H1 (cell line): ENCODE measurements at regions not wholly inside any gene's neighbourhood (a gene's known extent, or its start where the extent isn't known, plus 50 kb on each side); places are given as distances from the start of the nearest gene placed in this dataset.

Experiments
- CTCF ChIA-PET: fragments of 300-600 bp; sonication (Branson Sonifier 250); formaldehyde crosslinking; loops from one replicate; lab custom pipeline; 2021; ENCODE audit not compliant: partially characterized antibody; lab: Charles Lee
- POLR2A ChIA-PET: fragments of 300-600 bp; sonication (Branson Sonifier 250); formaldehyde crosslinking; loops from one replicate; lab custom pipeline; 2021; ENCODE audit warnings: inconsistent platforms; ENCODE audit not compliant: partially characterized antibody; lab: Charles Lee
- DNase-seq, 2 experiments: peaks; one replicate each; pipeline versions ENCODE4 v3.0.0 to v3.0.0-alpha.2; 2010 to 2022; ENCODE audit warnings: low spot score in 2 of 2, low read depth in 1 of 2, mixed read lengths in 1 of 2
- FAIRE-seq: peaks from 2 replicates; lab custom pipeline; 2011; peaks lifted over from hg19 to GRCh38; lab: Jason Lieb, UNC
- H2AFZ ChIP-seq: 2 replicates; pipeline ENCODE4 v1.8.1; 2012; ENCODE audit warnings: low read length, inconsistent platforms
- H2AK5ac ChIP-seq: 2 replicates; pipeline ENCODE4 v1.6.1; 2013; ENCODE audit warnings: low read depth, low read length
- H2BK120ac ChIP-seq: replicated peaks from 2 replicates; pipeline ENCODE3; 2013; ENCODE audit warnings: low read depth, low read length, inconsistent platforms
- H2BK12ac ChIP-seq: 2 replicates; pipeline ENCODE4 v1.6.1; 2013; ENCODE audit warnings: low read depth, low read length
- H2BK15ac ChIP-seq: 2 replicates; pipeline ENCODE4 v1.6.1; 2013; ENCODE audit warnings: low read length
- H2BK20ac ChIP-seq: 2 replicates; pipeline ENCODE4 v1.6.1; 2013; ENCODE audit warnings: low read length
- H2BK5ac ChIP-seq: 2 replicates; pipeline ENCODE4 v1.6.1; 2013; ENCODE audit warnings: low read depth, low read length
- H3K14ac ChIP-seq: 2 replicates; pipeline ENCODE4 v1.6.1; 2013; ENCODE audit warnings: inconsistent platforms; ENCODE audit not compliant: insufficient read length
- H3K18ac ChIP-seq: 2 replicates; pipeline ENCODE4 v1.6.1; 2013; ENCODE audit warnings: low read length; ENCODE audit errors: extremely low read depth
- H3K23ac ChIP-seq: 2 replicates; pipeline ENCODE4 v1.6.1; 2013; ENCODE audit warnings: inconsistent platforms; ENCODE audit not compliant: insufficient read length
- H3K23me2 ChIP-seq: 2 replicates; pipeline ENCODE4 v1.6.1; 2013; ENCODE audit warnings: low read depth, low read length
- H3K27ac ChIP-seq: 2 replicates; pipeline ENCODE4 v1.6.1; 2011; ENCODE audit warnings: low read depth, low read length, inconsistent platforms
- H3K27me3 ChIP-seq, 4 experiments: replicated peaks in 1 of 4; 1 replicate in 1 of 4; 2 replicates in 3 of 4; pipeline versions ENCODE4 v1.6.1 to v1.8.1; 2011 to 2013; ENCODE audit warnings: low read length in 3 of 4, mild to moderate bottlenecking in 3 of 4, inconsistent platforms in 2 of 4, mixed read lengths in 2 of 4, moderate library complexity in 1 of 4; ENCODE audit not compliant: control insufficient read depth in 3 of 4, insufficient read depth in 3 of 4; ENCODE audit errors: extremely low read depth in 1 of 4
- H3K36me3 ChIP-seq, 4 experiments: 2 replicates each; pipeline versions ENCODE4 v1.6.1 to v1.8.1; 2011 to 2013; ENCODE audit warnings: mild to moderate bottlenecking in 4 of 4, low read length in 3 of 4, moderate library complexity in 2 of 4, control low read depth in 1 of 4, inconsistent platforms in 1 of 4; ENCODE audit not compliant: insufficient read depth in 4 of 4, control insufficient read depth in 2 of 4
- H3K4ac ChIP-seq: replicated peaks from 2 replicates; pipeline ENCODE3; 2013; ENCODE audit warnings: low read length, low read depth, mixed read lengths, inconsistent platforms; ENCODE audit not compliant: insufficient read length
- H3K4me1 ChIP-seq, 4 experiments: replicated peaks in 1 of 4; 1 replicate in 1 of 4; 2 replicates in 3 of 4; pipeline versions ENCODE4 v1.6.1 to v1.8.1; 2011 to 2013; ENCODE audit warnings: low read length in 3 of 4, inconsistent platforms in 2 of 4, mixed read lengths in 1 of 4; ENCODE audit not compliant: insufficient read depth in 4 of 4, control insufficient read depth in 3 of 4
- H3K4me2 ChIP-seq, 2 experiments: 2 replicates each; pipeline versions ENCODE4 v1.6.1 to v1.8.1; 2011 to 2013; ENCODE audit warnings: low read depth in 2 of 2, low read length in 2 of 2, control low read depth in 1 of 2, inconsistent platforms in 1 of 2, mild to moderate bottlenecking in 1 of 2; ENCODE audit not compliant: insufficient read depth in 1 of 2
- H3K4me3 ChIP-seq, 4 experiments: fragments of 200-600, 300-600 bp in 1 of 4; sonication (generic), shearing (Covaris generic), sonication (Bioruptor Twin) in 1 of 4; 2 replicates each; pipeline versions ENCODE4 v1.5.1 to v1.8.1; 2011 to 2016; ENCODE audit warnings: low read length in 4 of 4, low read depth in 3 of 4, control low read depth in 2 of 4, inconsistent platforms in 2 of 4, mild to moderate bottlenecking in 2 of 4, mixed read lengths in 1 of 4, moderate library complexity in 1 of 4; ENCODE audit not compliant: insufficient read depth in 2 of 4; ENCODE audit errors: extremely low read depth in 1 of 4
- H3K56ac ChIP-seq: replicated peaks from 2 replicates; pipeline ENCODE3; 2013; ENCODE audit warnings: low read depth, mild to moderate bottlenecking, mixed read lengths, low read length, inconsistent platforms; ENCODE audit not compliant: insufficient read length
- H3K79me1 ChIP-seq: 2 replicates; pipeline ENCODE4 v1.6.1; 2013; ENCODE audit warnings: low read depth, low read length, control low read depth
- H3K79me2 ChIP-seq, 2 experiments: 2 replicates each; pipeline versions ENCODE4 v1.6.1 to v1.8.1; 2012 to 2013; ENCODE audit warnings: low read length in 2 of 2, mild to moderate bottlenecking in 2 of 2, inconsistent platforms in 1 of 2; ENCODE audit not compliant: insufficient read depth in 2 of 2, control insufficient read depth in 1 of 2
- H3K9ac ChIP-seq, 4 experiments: replicated peaks in 1 of 4; 1 replicate in 1 of 4; 2 replicates in 3 of 4; pipeline versions ENCODE4 v1.6.1 to v1.8.1; 2011 to 2013; ENCODE audit warnings: low read depth in 3 of 4, low read length in 3 of 4, control low read depth in 2 of 4, mild to moderate bottlenecking in 2 of 4, moderate library complexity in 2 of 4, inconsistent platforms in 1 of 4; ENCODE audit errors: extremely low read depth in 1 of 4
- H3K9me3 ChIP-seq, 2 experiments: 2 replicates each; pipeline versions ENCODE4 v1.6.1 to v1.8.1; 2012 to 2013; ENCODE audit warnings: mild to moderate bottlenecking in 2 of 2, moderate library complexity in 2 of 2, control low read depth in 1 of 2, inconsistent platforms in 1 of 2, low read depth in 1 of 2, low read length in 1 of 2, mixed read lengths in 1 of 2; ENCODE audit not compliant: insufficient read depth in 2 of 2
- H4K20me1 ChIP-seq, 2 experiments: replicated peaks in 1 of 2; 2 replicates each; pipeline versions ENCODE3 to v1.8.1; 2011 to 2013; ENCODE audit warnings: inconsistent platforms in 2 of 2, low read length in 2 of 2, mild to moderate bottlenecking in 1 of 2; ENCODE audit not compliant: insufficient read depth in 2 of 2, control insufficient read depth in 1 of 2
- H4K5ac ChIP-seq: 2 replicates; pipeline ENCODE4 v1.6.1; 2013; ENCODE audit warnings: low read length, low read depth, mixed read lengths, inconsistent platforms; ENCODE audit not compliant: insufficient read length
- H4K8ac ChIP-seq: 2 replicates; pipeline ENCODE4 v1.8.0; 2013; ENCODE audit warnings: mild to moderate bottlenecking, moderate library complexity, low read length, inconsistent platforms; ENCODE audit not compliant: insufficient read depth; ENCODE audit errors: extremely low read depth
- H4K91ac ChIP-seq: replicated peaks from 2 replicates; pipeline ENCODE3; 2013; ENCODE audit warnings: low read length, mixed read lengths, inconsistent platforms; ENCODE audit not compliant: insufficient read length
- BCL11A ChIP-seq, 2 experiments: IDR thresholded peaks; one replicate each; pipeline ENCODE4 v1.6.1; 2011; ENCODE audit warnings: low read depth in 2 of 2, low read length in 2 of 2, mild to moderate bottlenecking in 2 of 2
- BRCA1 ChIP-seq: IDR thresholded peaks from 2 replicates; pipeline ENCODE4 v1.6.1; 2012; ENCODE audit warnings: low read depth, low read length, improper control_type of control experiment
- GABPA ChIP-seq: IDR thresholded peaks from 2 replicates; pipeline ENCODE4 v1.6.1; 2011; ENCODE audit warnings: mild to moderate bottlenecking, low read length, moderate library complexity, borderline replicate concordance; ENCODE audit not compliant: insufficient read depth
- PHF8 ChIP-seq: fragments of 200-600 bp; sonication (generic); conservative IDR thresholded peaks from 2 replicates; pipeline ENCODE4 v1.7.1; 2012; ENCODE audit warnings: low read depth, mild to moderate bottlenecking, inconsistent platforms, low read length, moderate library complexity
- POU5F1 ChIP-seq: IDR thresholded peaks from 2 replicates; pipeline ENCODE4 v1.6.1; 2011; ENCODE audit warnings: low read depth, mild to moderate bottlenecking, low read length, moderate library complexity
- SIRT6 ChIP-seq: IDR thresholded peaks from one replicate; pipeline ENCODE4 v1.7.1; 2012; ENCODE audit warnings: low read length, inconsistent platforms
- SP4 ChIP-seq: IDR thresholded peaks from 2 replicates; pipeline ENCODE4 v1.6.1; 2012; ENCODE audit warnings: low read length, inconsistent platforms
- SRF ChIP-seq: IDR thresholded peaks from 2 replicates; pipeline ENCODE4 v1.6.1; 2011; ENCODE audit warnings: mild to moderate bottlenecking, low read depth, low read length, moderate library complexity
- TAF1 ChIP-seq: IDR thresholded peaks from 2 replicates; pipeline ENCODE4 v1.6.1; 2011; ENCODE audit warnings: mild to moderate bottlenecking, low read depth, low read length
- YY1 ChIP-seq: IDR thresholded peaks from 2 replicates; pipeline ENCODE4 v1.6.1; 2011; ENCODE audit warnings: low read depth, mild to moderate bottlenecking, low read length
- WGBS, 2 experiments: shearing (Covaris generic) in 1 of 2; methylation state at CpG; one replicate each; pipeline versions ENCODE4 v1.1.6 to v1.1.7; 2013 to 2015; ENCODE audit warnings: low lambda C conversion rate in 2 of 2, mixed read lengths in 2 of 2, inconsistent platforms in 1 of 2, low coverage in 1 of 2, missing lambda C conversion rate in 1 of 2; ENCODE audit not compliant: insufficient replicate concordance in 2 of 2, insufficient coverage in 1 of 2, insufficient read length in 1 of 2; ENCODE audit errors: extremely low coverage in 1 of 2, missing lambda C conversion rate in 1 of 2; 5-methylcytosine and 5-hydroxymethylcytosine counted together

DNA sequence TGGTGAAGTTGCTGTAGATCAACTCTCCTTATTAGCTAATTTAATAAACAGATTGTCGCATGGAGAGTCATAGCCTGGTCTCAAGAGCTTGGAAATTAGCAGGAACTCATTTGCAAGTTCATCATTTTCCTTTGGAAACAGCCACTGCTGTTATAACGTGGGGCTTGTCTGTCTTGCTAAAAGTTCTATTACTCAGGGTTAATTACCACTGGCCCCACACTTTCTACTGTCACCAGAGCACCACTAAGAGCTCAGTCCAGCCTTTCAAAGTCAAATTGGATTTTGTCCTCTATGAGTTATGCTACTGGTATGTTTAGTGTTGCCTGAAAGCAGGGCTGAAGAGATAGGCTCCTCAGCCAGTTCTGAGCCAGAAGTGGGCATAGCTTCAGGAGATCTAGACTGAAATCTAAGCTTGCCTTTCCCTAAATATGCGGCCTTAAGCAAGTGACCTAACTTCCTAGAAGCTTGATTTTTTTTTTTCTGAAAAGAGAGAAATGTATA, 292.2 kb downstream of the INSC start:
- H2AK5ac ChIP-seq = no peak overlapping the region
- no peak for TF ChIP-seq YY1
- TF ChIP-seq SP4 = no peak
- no peak for TF ChIP-seq SIRT6
- no peak for TF ChIP-seq BCL11A (IDR thresholded peaks at IDR 0.05; ENCODE audit: low read depth in 2 of 2, low read length in 2 of 2)
- no peak for TF ChIP-seq BRCA1
- TF ChIP-seq TAF1 = no peak
- TF ChIP-seq POU5F1 = no peak
- TF ChIP-seq GABPA = no peak
- no peak for TF ChIP-seq PHF8
- TF ChIP-seq SRF = no peak
- TF ChIP-seq, all 59 proteins: peak for 0
- Histone ChIP-seq H3K56ac (no peak overlapping the region), H3K4ac (no peak overlapping the region), H4K20me1 (no peaks in the 10 kb centered on the region), H2BK20ac (no peak overlapping the region), H4K5ac (no peak overlapping the region), H2BK12ac (no peak overlapping the region), H3K36me3 (no peaks in the 10 kb centered on the region), H4K8ac (no peak overlapping the region), H3K4me1 (no peaks in the 10 kb centered on the region), H4K91ac (no peak overlapping the region), H3K4me3 (no peak overlapping the region), H2BK15ac (no peak overlapping the region), H3K23me2 (no peaks in the 10 kb centered on the region), H3K79me1 (no peaks in the 10 kb centered on the region), H2BK120ac (no peak overlapping the region), H3K9ac (no peak overlapping the region), H3K79me2 (no peaks in the 10 kb centered on the region), H3K27ac (no peak overlapping the region), H3K9me3 (no peaks in the 10 kb centered on the region), H3K27me3 (no peaks in the 10 kb centered on the region), H3K23ac (no peak overlapping the region), H2AFZ (no peak overlapping the region), H3K4me2 (no peak overlapping the region), H2BK5ac (no peak overlapping the region), H3K14ac (no peak overlapping the region), H3K18ac (no peak overlapping the region)
- 88% methylated on average over 3 of the region's 3 CpGs; no CpG with 5 or more reads in 1 of the 2 experiments for WGBS, 2 experiments
- no peak for DNase-seq
- ChIA-PET POLR2A (no interaction called here), CTCF (interaction anchor here (0.6 kb wide), 3 partner anchors 32 to 168 kb away, joined by 3 read pairs; no protein-coding TSS in a partner anchor)
- no peak for FAIRE-seq
